ENCODE measurements at regions not wholly inside any gene's neighbourhood (a gene's known extent, or its start where the extent isn't known, plus 50 kb on each side); places are given as distances from the start of the nearest gene placed in this dataset.

DNA sequence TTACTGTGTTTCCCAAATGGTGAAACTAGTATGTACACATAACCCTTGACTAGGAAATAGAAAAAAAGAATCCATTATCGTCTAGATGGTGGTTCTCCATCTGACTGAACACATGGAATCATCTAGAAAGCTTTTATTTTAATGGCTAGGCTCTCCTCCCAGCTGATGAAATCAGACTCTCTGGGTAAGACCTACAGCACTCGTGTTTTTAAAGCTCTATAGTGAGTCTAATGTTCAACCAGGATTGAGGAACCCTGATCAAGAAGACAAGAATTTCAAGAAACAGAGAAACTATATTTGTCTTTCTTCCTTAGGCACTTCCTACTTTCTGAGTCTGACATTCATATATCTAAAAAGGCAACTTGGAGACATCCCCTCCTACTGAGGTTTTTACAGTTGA is 118.8 kb downstream of the TMCO5A start (continued):
- TF ChIP-seq RAD21 (IDR thresholded peaks at IDR 0.05; ENCODE audit: low read depth), result no peak
- no peak for TF ChIP-seq CEBPB (IDR thresholded peaks at IDR 0.05; ENCODE audit: low read depth)
- TF ChIP-seq CBX3 (IDR thresholded peaks at IDR 0.05; ENCODE audit: low read depth), result no peak
- TF ChIP-seq JUND (IDR thresholded peaks at IDR 0.05), result no peak
- no peak for TF ChIP-seq POLR2A (IDR thresholded peaks at IDR 0.05; ENCODE audit: borderline replicate concordance, extremely low read depth, insufficient read depth, insufficient read length)

DNA sequence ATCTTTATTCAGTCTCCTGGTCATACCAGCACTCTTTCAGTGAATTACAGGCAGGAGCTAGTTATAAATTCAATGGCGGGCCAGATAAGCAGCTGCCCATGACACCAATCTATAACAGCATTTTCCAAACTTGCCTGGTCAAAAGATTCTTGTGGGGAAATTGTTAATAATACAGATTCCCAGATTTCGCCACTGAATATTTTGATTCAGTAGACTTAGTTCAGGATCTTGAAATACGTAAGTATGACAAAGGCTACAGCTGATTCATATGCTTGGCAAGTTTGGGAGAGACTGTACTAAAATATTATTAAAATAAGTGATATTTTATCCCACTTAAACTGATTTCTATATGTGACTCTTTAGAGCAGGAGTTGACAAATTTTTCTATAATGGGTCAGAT is 119.3 kb downstream of the TMCO5A start:
- intact Hi-C loops (cut with micrococcal nuclease), result no loop called here
- peaks cover 0 to 6% of the 10 kb centered on the region in 2 experiments; a peak in 1 of 4 replicates for H3K4me1 ChIP-seq (ENCODE audit: control insufficient read depth in 1 of 2, insufficient read depth in 2 of 2, low read length in 2 of 2)
- ChIA-PET POLR2A (no interaction called here), CTCF (no interaction called here), RAD21 (ENCODE audit: low non-redundant PET in 1 of 2, low total read pairs in 2 of 2, uncharacterized antibody in 2 of 2, unreplicated experiment in 2 of 2) (no interaction called here)
- H3K9ac ChIP-seq (ENCODE audit: low read length), result no peak overlapping the region
- TF ChIP-seq EZH2 (IDR thresholded peaks at IDR 0.05) (no peak), YY1 (IDR thresholded peaks at IDR 0.05; ENCODE audit: extremely low read depth, insufficient replicate concordance, low read depth, low read length) (no peak), FOSL1 (IDR thresholded peaks at IDR 0.05; ENCODE audit: low read depth) (no peak), POLR2A (IDR thresholded peaks at IDR 0.05; ENCODE audit: borderline replicate concordance, extremely low read depth, insufficient read depth, insufficient read length) (no peak), ATF3 (IDR thresholded peaks at IDR 0.05) (no peak)
- TF ChIP-seq, protein P1, sequence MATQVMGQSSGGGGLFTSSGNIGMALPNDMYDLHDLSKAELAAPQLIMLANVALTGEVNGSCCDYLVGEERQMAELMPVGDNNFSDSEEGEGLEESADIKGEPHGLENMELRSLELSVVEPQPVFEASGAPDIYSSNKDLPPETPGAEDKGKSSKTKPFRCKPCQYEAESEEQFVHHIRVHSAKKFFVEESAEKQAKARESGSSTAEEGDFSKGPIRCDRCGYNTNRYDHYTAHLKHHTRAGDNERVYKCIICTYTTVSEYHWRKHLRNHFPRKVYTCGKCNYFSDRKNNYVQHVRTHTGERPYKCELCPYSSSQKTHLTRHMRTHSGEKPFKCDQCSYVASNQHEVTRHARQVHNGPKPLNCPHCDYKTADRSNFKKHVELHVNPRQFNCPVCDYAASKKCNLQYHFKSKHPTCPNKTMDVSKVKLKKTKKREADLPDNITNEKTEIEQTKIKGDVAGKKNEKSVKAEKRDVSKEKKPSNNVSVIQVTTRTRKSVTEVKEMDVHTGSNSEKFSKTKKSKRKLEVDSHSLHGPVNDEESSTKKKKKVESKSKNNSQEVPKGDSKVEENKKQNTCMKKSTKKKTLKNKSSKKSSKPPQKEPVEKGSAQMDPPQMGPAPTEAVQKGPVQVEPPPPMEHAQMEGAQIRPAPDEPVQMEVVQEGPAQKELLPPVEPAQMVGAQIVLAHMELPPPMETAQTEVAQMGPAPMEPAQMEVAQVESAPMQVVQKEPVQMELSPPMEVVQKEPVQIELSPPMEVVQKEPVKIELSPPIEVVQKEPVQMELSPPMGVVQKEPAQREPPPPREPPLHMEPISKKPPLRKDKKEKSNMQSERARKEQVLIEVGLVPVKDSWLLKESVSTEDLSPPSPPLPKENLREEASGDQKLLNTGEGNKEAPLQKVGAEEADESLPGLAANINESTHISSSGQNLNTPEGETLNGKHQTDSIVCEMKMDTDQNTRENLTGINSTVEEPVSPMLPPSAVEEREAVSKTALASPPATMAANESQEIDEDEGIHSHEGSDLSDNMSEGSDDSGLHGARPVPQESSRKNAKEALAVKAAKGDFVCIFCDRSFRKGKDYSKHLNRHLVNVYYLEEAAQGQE (IDR thresholded peaks at IDR 0.05; ENCODE audit: low read depth), result no peak
- TF ChIP-seq, protein P2, sequence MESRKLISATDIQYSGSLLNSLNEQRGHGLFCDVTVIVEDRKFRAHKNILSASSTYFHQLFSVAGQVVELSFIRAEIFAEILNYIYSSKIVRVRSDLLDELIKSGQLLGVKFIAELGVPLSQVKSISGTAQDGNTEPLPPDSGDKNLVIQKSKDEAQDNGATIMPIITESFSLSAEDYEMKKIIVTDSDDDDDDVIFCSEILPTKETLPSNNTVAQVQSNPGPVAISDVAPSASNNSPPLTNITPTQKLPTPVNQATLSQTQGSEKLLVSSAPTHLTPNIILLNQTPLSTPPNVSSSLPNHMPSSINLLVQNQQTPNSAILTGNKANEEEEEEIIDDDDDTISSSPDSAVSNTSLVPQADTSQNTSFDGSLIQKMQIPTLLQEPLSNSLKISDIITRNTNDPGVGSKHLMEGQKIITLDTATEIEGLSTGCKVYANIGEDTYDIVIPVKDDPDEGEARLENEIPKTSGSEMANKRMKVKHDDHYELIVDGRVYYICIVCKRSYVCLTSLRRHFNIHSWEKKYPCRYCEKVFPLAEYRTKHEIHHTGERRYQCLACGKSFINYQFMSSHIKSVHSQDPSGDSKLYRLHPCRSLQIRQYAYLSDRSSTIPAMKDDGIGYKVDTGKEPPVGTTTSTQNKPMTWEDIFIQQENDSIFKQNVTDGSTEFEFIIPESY (IDR thresholded peaks at IDR 0.05; ENCODE audit: extremely low read depth, insufficient replicate concordance, low read length), result no peak
- H3K9me3 ChIP-seq (ENCODE audit: control insufficient read depth in 1 of 2, insufficient read depth in 1 of 2, low read depth in 1 of 2, low read length in 2 of 2), result no peaks in the 10 kb centered on the region
- no peak for ATAC-seq
- BruUV-seq (replicated peaks), result no TSS peak
- H3K27me3 ChIP-seq (ENCODE audit: insufficient read depth, low read length), result no peaks in the 10 kb centered on the region
- no peak overlapping the region for H2AFZ ChIP-seq (ENCODE audit: low read depth, low read length, poor library complexity, severe bottlenecking)
- DNase-seq (ENCODE audit: low read depth, low spot score), result no peak
- no peaks in the 10 kb centered on the region for H3K9me2 ChIP-seq (ENCODE audit: insufficient read depth)
- H3K4me3 ChIP-seq (replicated peaks in 1 of 2; ENCODE audit: low read depth in 1 of 2, low read length in 2 of 2), result no peak overlapping the region
- H3K27ac ChIP-seq (ENCODE audit: low read depth, low read length), result no peak overlapping the region
- H3K79me2 ChIP-seq (ENCODE audit: insufficient read depth, low read length), result no peaks in the 10 kb centered on the region
- no peaks in the 10 kb centered on the region for H4K20me1 ChIP-seq (ENCODE audit: insufficient read depth)
- no peak overlapping the region for H3K4me2 ChIP-seq (ENCODE audit: low read length)
- H3K36me3 ChIP-seq (ENCODE audit: control insufficient read depth in 1 of 2, insufficient read depth in 2 of 2, low read length in 2 of 2), result no peaks in the 10 kb centered on the region

All from HCT116 (cell line).